NCI-H2171 (cell line): ENCODE measurements at regions not wholly inside any gene's neighbourhood (a gene's known extent, or its start where the extent isn't known, plus 50 kb on each side); places are given as distances from the start of the nearest gene placed in this dataset.

Experiments
- DNase-seq: peaks from one replicate; lab custom pipeline; 2025; lab: John Stamatoyannopoulos, UW

- DNase-seq: no peak
Measured at GRCh38 chr5:2908086-2908485, 156.6 kb upstream of the IRX2 start.

- DNase-seq: no peak
Measured at GRCh38 chr5:2906302-2907090, 155.0 kb upstream of the IRX2 start.

GRCh38 chr5:2905741-2906140, 154.3 kb upstream of the IRX2 start:
- DNase-seq: no peak

- DNase-seq: no peak
Measured at GRCh38 chr5:2904956-2905355, 153.5 kb upstream of the IRX2 start.

- DNase-seq: no peak
Measured at GRCh38 chr5:2904399-2904798, 152.9 kb upstream of the IRX2 start.

- no peak for DNase-seq
Measured at GRCh38 chr5:2903451-2904395, 152.2 kb upstream of the IRX2 start.

GRCh38 chr5:2902742-2903297, 151.3 kb upstream of the IRX2 start:
- no peak for DNase-seq

GRCh38 chr5:2902186-2902585, 150.7 kb upstream of the IRX2 start:
- no peak for DNase-seq

GRCh38 chr5:2901511-2901910, 150.0 kb upstream of the IRX2 start:
- DNase-seq: no peak

- DNase-seq: no peak
Measured at GRCh38 chr5:2901096-2901495, 149.6 kb upstream of the IRX2 start.

GRCh38 chr5:2900360-2900759, 148.9 kb upstream of the IRX2 start:
- DNase-seq: no peak

- DNase-seq: no peak
Measured at GRCh38 chr5:2899311-2899710, 147.8 kb upstream of the IRX2 start.

- DNase-seq: no peak
Measured at GRCh38 chr5:2898661-2899060, 147.2 kb upstream of the IRX2 start.

- no peak for DNase-seq
Measured at GRCh38 chr5:2897276-2897961, 145.9 kb upstream of the IRX2 start.

- DNase-seq: no peak
Measured at GRCh38 chr5:2896371-2897275, 145.1 kb upstream of the IRX2 start.

- no peak for DNase-seq
Measured at GRCh38 chr5:2895876-2896275, 144.4 kb upstream of the IRX2 start.

GRCh38 chr5:2895196-2895595, 143.7 kb upstream of the IRX2 start:
- DNase-seq: no peak

GRCh38 chr5:2894736-2895135, 143.3 kb upstream of the IRX2 start:
- DNase-seq: no peak

GRCh38 chr5:2894316-2894715, 142.8 kb upstream of the IRX2 start:
- DNase-seq: no peak

- no peak for DNase-seq
Measured at GRCh38 chr5:2892466-2893000, 141.1 kb upstream of the IRX2 start.

GRCh38 chr5:2891781-2892180, 140.3 kb upstream of the IRX2 start:
- DNase-seq: no peak
